H1 (cell line): ENCODE measurements at regions not wholly inside any gene's neighbourhood (a gene's known extent, or its start where the extent isn't known, plus 50 kb on each side); places are given as distances from the start of the nearest gene placed in this dataset.

Source experiments
- CTCF ChIP-seq, 3 experiments: IDR thresholded peaks; 1 replicate in 2 of 3; 2 replicates in 1 of 3; pipeline versions ENCODE4 v1.5.1 to v1.6.1; 2011; ENCODE audit warnings: low read length in 3 of 3, mild to moderate bottlenecking in 3 of 3, inconsistent platforms in 2 of 3, low read depth in 1 of 3, moderate library complexity in 1 of 3; ENCODE audit not compliant: insufficient read depth in 1 of 3; ENCODE audit errors: control extremely low read depth in 1 of 3
- E2F6 ChIP-seq: IDR thresholded peaks from 2 replicates; pipeline ENCODE4 v1.6.1; 2012; ENCODE audit warnings: inconsistent platforms
- EZH2 ChIP-seq: fragments of 200-600 bp; sonication (generic); IDR thresholded peaks from 2 replicates; pipeline ENCODE4 v1.7.1; 2012; ENCODE audit warnings: low read depth, mild to moderate bottlenecking, moderate library complexity, low read length, inconsistent platforms; ENCODE audit not compliant: severe bottlenecking
- MAFK ChIP-seq: IDR thresholded peaks from 2 replicates; pipeline ENCODE4 v1.6.1; 2012; ENCODE audit warnings: low read depth, mild to moderate bottlenecking, improper control_type of control experiment, low read length
- POLR2A ChIP-seq, 2 experiments: IDR thresholded peaks; 1 replicate in 1 of 2; 2 replicates in 1 of 2; pipeline ENCODE4 v1.6.1; 2011; ENCODE audit warnings: low read depth in 2 of 2, low read length in 2 of 2, mild to moderate bottlenecking in 2 of 2; ENCODE audit errors: control extremely low read depth in 1 of 2
- RBBP5 ChIP-seq: IDR thresholded peaks from 2 replicates; pipeline ENCODE4 v1.7.1; 2012; ENCODE audit warnings: low read depth, mild to moderate bottlenecking, inconsistent platforms, low read length, moderate library complexity, borderline replicate concordance
- SIRT6 ChIP-seq: IDR thresholded peaks from one replicate; pipeline ENCODE4 v1.7.1; 2012; ENCODE audit warnings: low read length, inconsistent platforms
- SP4 ChIP-seq: IDR thresholded peaks from 2 replicates; pipeline ENCODE4 v1.6.1; 2012; ENCODE audit warnings: low read length, inconsistent platforms
- SRF ChIP-seq: IDR thresholded peaks from 2 replicates; pipeline ENCODE4 v1.6.1; 2011; ENCODE audit warnings: mild to moderate bottlenecking, low read depth, low read length, moderate library complexity
- TAF1 ChIP-seq: IDR thresholded peaks from 2 replicates; pipeline ENCODE4 v1.6.1; 2011; ENCODE audit warnings: mild to moderate bottlenecking, low read depth, low read length
- TCF12 ChIP-seq: IDR thresholded peaks from 2 replicates; pipeline ENCODE4 v1.6.1; 2011; ENCODE audit warnings: low read depth, mild to moderate bottlenecking, low read length

- no peak for TF ChIP-seq SRF
- TF ChIP-seq SIRT6: no peak
- no peak for TF ChIP-seq CTCF (IDR thresholded peaks at IDR 0.05; ENCODE audit: control extremely low read depth in 1 of 3, insufficient read depth in 1 of 3, low read depth in 1 of 3, low read length in 3 of 3)
- no peak for TF ChIP-seq SP4
- TF ChIP-seq POLR2A (IDR thresholded peaks at IDR 0.05; ENCODE audit: control extremely low read depth in 1 of 2, low read depth in 2 of 2, low read length in 2 of 2): no peak
- no peak for TF ChIP-seq RBBP5
- no peak for TF ChIP-seq MAFK
- no peak for TF ChIP-seq EZH2
- no peak for TF ChIP-seq E2F6
- no peak for TF ChIP-seq TCF12
- TF ChIP-seq TAF1: no peak
Measured at GRCh38 chr18:5771343-5771742, 124.0 kb downstream of the TMEM200C start.
